Osteocyte (in vitro differentiated cells): ENCODE measurements at regions not wholly inside any gene's neighbourhood (a gene's known extent, or its start where the extent isn't known, plus 50 kb on each side); places are given as distances from the start of the nearest gene placed in this dataset.

Source experiments
- DNase-seq: peaks from one replicate; pipeline ENCODE4 v3.0.0; 2021; ENCODE audit warnings: mixed read lengths; ENCODE audit not compliant: unreplicated experiment; ENCODE audit errors: extremely low spot score
- H3K27ac Mint-ChIP-seq: one replicate; pipeline ENCODE4 v1.8.0; 2021; ENCODE audit warnings: mild to moderate bottlenecking, mixed read lengths; ENCODE audit not compliant: unreplicated experiment
- H3K27me3 Mint-ChIP-seq: one replicate; pipeline ENCODE4 v1.8.0; 2021; ENCODE audit warnings: mixed read lengths; ENCODE audit not compliant: unreplicated experiment
- H3K36me3 Mint-ChIP-seq: one replicate; pipeline ENCODE4 v1.8.0; 2021; ENCODE audit warnings: mixed read lengths; ENCODE audit not compliant: unreplicated experiment
- H3K4me1 Mint-ChIP-seq: one replicate; pipeline ENCODE4 v1.8.0; 2021; ENCODE audit warnings: mixed read lengths; ENCODE audit not compliant: unreplicated experiment
- H3K4me3 Mint-ChIP-seq: one replicate; pipeline ENCODE4 v1.8.0; 2021; ENCODE audit warnings: mild to moderate bottlenecking, moderate library complexity, mixed read lengths; ENCODE audit not compliant: unreplicated experiment
- H3K9me3 Mint-ChIP-seq: one replicate; pipeline ENCODE4 v1.8.0; 2021; ENCODE audit warnings: mixed read lengths; ENCODE audit not compliant: unreplicated experiment
- TF ChIP-seq, protein P1 (sequence below): fragments of 200-600 bp; sonication (generic); IDR thresholded peaks from 2 replicates; pipeline ENCODE4 v1.5.0; 2021; ENCODE audit warnings: antibody characterized with exemption, mild to moderate bottlenecking, moderate library complexity

DNA sequence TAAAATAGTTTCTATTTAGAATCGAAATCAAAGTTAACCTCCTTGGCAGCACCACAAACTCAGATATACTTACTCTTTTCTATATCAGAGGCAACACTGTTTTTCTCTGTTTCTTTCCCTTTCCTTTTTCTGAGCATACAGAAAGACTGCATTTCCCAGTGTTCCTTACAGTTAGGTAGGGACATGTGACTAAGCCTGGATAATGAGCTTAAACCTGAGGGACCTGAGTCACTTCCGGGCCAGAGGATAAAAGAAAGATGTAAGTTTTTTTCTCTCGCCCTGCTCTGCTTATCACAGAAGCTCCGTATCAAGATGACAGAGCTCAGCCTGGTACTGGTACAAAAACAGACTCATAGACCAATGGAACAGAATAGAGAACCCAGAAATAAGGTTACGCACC is 531.9 kb downstream of the KLF12 start:
- Mint-ChIP-seq H3K4me1 (no peaks in the 10 kb centered on the region), H3K27ac (no peak overlapping the region), H3K9me3 (no peaks in the 10 kb centered on the region), H3K27me3 (no peaks in the 10 kb centered on the region), H3K4me3 (no peak overlapping the region), H3K36me3 (no peaks in the 10 kb centered on the region)
- TF ChIP-seq, protein P1, sequence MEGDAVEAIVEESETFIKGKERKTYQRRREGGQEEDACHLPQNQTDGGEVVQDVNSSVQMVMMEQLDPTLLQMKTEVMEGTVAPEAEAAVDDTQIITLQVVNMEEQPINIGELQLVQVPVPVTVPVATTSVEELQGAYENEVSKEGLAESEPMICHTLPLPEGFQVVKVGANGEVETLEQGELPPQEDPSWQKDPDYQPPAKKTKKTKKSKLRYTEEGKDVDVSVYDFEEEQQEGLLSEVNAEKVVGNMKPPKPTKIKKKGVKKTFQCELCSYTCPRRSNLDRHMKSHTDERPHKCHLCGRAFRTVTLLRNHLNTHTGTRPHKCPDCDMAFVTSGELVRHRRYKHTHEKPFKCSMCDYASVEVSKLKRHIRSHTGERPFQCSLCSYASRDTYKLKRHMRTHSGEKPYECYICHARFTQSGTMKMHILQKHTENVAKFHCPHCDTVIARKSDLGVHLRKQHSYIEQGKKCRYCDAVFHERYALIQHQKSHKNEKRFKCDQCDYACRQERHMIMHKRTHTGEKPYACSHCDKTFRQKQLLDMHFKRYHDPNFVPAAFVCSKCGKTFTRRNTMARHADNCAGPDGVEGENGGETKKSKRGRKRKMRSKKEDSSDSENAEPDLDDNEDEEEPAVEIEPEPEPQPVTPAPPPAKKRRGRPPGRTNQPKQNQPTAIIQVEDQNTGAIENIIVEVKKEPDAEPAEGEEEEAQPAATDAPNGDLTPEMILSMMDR, result no peak
- no peak for DNase-seq

DNA sequence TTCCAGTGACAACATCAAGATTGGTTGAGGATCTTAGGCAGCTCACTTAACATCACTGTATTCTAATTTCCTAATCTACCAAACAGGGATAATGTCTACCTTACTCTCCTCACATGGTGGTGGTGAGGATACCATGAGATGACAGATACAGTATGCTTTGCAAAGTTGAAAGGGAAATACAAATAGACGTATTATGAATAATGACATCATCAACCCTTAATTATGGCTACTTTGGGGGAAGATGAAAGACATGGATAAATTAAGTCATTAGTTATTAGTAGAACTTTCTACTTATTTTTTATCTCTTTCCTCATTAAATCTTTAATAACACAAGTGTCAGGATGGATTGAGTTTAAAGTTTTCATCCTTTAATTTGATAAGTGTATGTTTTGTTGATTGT is 532.5 kb downstream of the KLF12 start:
- TF ChIP-seq, protein P1, result no peak
- Mint-ChIP-seq H3K9me3 (no peaks in the 10 kb centered on the region), H3K27me3 (no peaks in the 10 kb centered on the region), H3K4me3 (no peak overlapping the region), H3K27ac (no peak overlapping the region), H3K36me3 (no peaks in the 10 kb centered on the region), H3K4me1 (no peaks in the 10 kb centered on the region)
- no peak for DNase-seq

DNA sequence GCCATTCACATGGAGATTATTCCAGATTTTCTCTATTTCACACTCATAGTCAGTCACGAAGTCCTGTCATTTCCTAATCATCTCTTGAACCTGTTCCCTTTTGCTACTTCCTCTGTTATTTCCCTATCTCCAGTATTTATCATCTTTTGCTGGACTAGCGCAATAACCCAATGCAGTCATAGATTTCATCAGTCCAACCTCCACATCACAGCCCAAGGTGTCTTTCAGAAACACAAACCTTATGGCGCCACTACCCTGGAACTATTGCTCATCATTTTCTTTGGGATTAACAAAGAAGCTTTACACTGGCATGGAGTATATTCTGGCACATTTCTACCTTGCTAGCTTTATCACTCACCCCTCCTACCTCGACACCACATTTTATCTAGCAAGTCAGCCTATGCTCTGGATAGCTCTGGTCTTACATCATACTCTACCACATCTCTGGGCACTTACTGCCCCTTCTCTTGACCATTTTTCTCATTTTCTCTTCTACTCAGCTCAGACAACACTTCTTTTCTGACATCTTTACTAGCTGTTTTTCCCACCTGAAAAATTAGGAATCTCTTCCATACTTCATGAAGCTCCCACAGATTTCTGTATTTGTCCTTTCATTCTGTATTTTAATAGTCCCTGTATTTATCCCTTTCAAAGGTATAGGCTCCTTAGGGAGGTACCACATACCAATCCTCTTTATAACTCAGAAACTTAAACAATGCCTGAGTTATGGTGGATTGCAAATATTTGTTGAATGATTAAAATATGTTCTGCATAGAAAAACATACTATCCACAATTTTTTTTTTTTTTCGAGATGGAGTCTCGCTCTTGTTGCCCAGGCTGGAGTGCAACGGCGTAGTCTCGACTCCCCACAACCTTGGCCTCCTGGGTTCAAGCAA is 534.7 kb downstream of the KLF12 start:
- Mint-ChIP-seq H3K27ac (no peak overlapping the region), H3K27me3 (no peaks in the 10 kb centered on the region), H3K4me3 (no peak overlapping the region), H3K9me3 (no peaks in the 10 kb centered on the region), H3K36me3 (no peaks in the 10 kb centered on the region), H3K4me1 (no peaks in the 10 kb centered on the region)
- TF ChIP-seq, protein P1, result no peak
- no peak for DNase-seq

DNA sequence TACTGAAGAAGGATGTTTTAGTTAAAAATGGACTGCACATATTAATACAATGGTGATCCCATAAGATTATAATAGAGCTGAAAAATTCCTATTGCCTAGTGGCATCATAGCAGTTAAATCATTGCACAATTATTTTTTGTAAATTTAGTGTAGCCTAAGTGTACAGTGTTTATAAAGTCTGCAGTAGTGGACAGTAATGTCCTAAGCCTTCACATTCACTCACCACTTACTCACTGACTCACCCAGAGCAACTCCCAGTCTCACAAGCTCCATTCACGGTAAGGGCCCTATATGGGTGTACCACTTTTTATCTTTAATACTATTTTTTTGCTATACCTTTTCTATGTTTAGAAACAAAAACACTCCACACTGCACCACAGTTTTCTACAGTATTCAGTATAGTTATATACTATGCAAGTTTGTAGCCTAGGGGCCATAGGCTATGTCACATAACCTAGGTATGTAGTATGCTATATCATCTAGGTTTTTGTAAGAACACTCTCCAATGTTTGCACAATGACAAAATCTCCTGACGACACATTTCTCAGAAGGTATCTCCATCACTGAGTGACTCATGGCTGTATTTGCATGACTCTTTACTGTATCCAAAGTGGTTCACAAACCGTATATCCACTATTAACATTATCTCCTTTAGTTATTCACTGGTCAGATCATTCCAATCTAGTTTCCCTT is 536.0 kb downstream of the KLF12 start:
- Mint-ChIP-seq H3K4me1 (no peaks in the 10 kb centered on the region), H3K36me3 (no peaks in the 10 kb centered on the region), H3K4me3 (no peak overlapping the region), H3K27ac (no peak overlapping the region), H3K9me3 (no peaks in the 10 kb centered on the region), H3K27me3 (no peaks in the 10 kb centered on the region)
- no peak for DNase-seq
- TF ChIP-seq, protein P1, result no peak

DNA sequence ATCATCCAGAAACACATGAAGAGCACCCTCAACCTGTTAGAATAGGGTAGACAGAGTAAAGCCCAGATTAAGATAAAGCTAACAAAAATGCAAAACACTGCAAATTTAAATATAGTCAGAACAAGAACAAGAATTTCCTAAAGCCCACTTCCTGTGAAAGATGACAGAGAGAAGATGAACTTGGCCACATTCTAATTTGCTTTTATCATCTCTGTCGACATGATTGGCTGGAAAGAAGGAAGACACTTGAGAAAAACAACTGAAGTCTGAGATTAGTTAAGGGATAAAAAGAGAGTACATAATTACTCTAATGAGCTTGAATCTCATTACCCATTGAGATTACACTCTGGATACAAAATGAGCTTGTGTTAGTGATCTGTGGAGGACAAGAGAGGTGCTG is 537.6 kb downstream of the KLF5 start:
- H3K36me3 Mint-ChIP-seq, result no peaks in the 10 kb centered on the region
- TF ChIP-seq, protein P1, result no peak
- H3K27ac Mint-ChIP-seq, result no peak overlapping the region
- no peaks in the 10 kb centered on the region for H3K9me3 Mint-ChIP-seq
- no peaks in the 10 kb centered on the region for H3K27me3 Mint-ChIP-seq
- no peaks in the 10 kb centered on the region for H3K4me1 Mint-ChIP-seq
- DNase-seq, result no peak
- no peak overlapping the region for H3K4me3 Mint-ChIP-seq
